ENCODE measurements at regions not wholly inside any gene's neighbourhood (a gene's known extent, or its start where the extent isn't known, plus 50 kb on each side); places are given as distances from the start of the nearest gene placed in this dataset.

- Histone ChIP-seq H3K27ac (ENCODE audit: control insufficient read depth, insufficient read depth, low read length) (no peak overlapping the region), H2AFZ (ENCODE audit: control insufficient read depth, low read length) (no peak overlapping the region), H4K20me1 (ENCODE audit: control insufficient read depth, extremely low read depth, insufficient read depth, low read length) (no peaks in the 10 kb centered on the region), H3K27me3 (ENCODE audit: control insufficient read depth, extremely low read depth, insufficient read depth, low read length) (no peaks in the 10 kb centered on the region), H3K4me1 (ENCODE audit: control insufficient read depth, extremely low read depth, insufficient read depth, low read length) (peaks cover 7% of the 10 kb centered on the region), H3K79me2 (ENCODE audit: control insufficient read depth, insufficient read depth, low read length) (no peaks in the 10 kb centered on the region), H3K4me2 (ENCODE audit: control insufficient read depth, extremely low read depth, insufficient read depth, low read depth, low read length) (no peak overlapping the region), H3K36me3 (ENCODE audit: control insufficient read depth in 2 of 2, extremely low read depth in 1 of 2, insufficient read depth in 2 of 2, low read length in 2 of 2) (no peaks in the 10 kb centered on the region), H3K9ac (ENCODE audit: control insufficient read depth, extremely low read depth, insufficient read depth, low read length) (no peak overlapping the region), H3K9me1 (ENCODE audit: control insufficient read depth, extremely low read depth, insufficient read depth, low read length) (no peaks in the 10 kb centered on the region), H3K9me3 (ENCODE audit: control insufficient read depth, low read depth, low read length) (no peaks in the 10 kb centered on the region), H3K4me3 (ENCODE audit: control insufficient read depth in 2 of 3, extremely low read depth in 1 of 3, insufficient read depth in 2 of 3, low read depth in 1 of 3, low read length in 3 of 3) (no peak overlapping the region)
- dilution Hi-C loops (cut with MboI; ENCODE audit: extremely low pct_ligation_motif_present, low sequenced_read_pairs), result no loop called here
- TF ChIP-seq CTCF (optimal IDR thresholded peaks at IDR 0.05 in 1 of 3, IDR thresholded peaks at IDR 0.05 in 1 of 3, conservative IDR thresholded peaks at IDR 0.05 in 1 of 3; ENCODE audit: extremely low read depth in 1 of 3, insufficient read depth in 2 of 3, low read length in 3 of 3) (no peak), EZH2 (IDR thresholded peaks at IDR 0.05; ENCODE audit: low read length) (no peak)
- DNase-seq (ENCODE audit: low read depth, low spot score) (no peak), FAIRE-seq (no peak)
Measured at GRCh38 chr2:223418131-223418530, 184.0 kb downstream of the SCG2 start.

GRCh38 chr2:223418604-223419199 lies 183.5 kb downstream of the SCG2 start:
- H4K20me1 ChIP-seq (ENCODE audit: control insufficient read depth, extremely low read depth, insufficient read depth, low read length), result no peaks in the 10 kb centered on the region
- no peak for FAIRE-seq
- H3K36me3 ChIP-seq (ENCODE audit: control insufficient read depth in 2 of 2, extremely low read depth in 1 of 2, insufficient read depth in 2 of 2, low read length in 2 of 2), result no peaks in the 10 kb centered on the region
- H3K4me2 ChIP-seq (ENCODE audit: control insufficient read depth, extremely low read depth, insufficient read depth, low read depth, low read length), result no peak overlapping the region
- no peak overlapping the region for H3K27ac ChIP-seq (ENCODE audit: control insufficient read depth, insufficient read depth, low read length)
- H3K9me3 ChIP-seq (ENCODE audit: control insufficient read depth, low read depth, low read length), result no peaks in the 10 kb centered on the region
- dilution Hi-C loops (cut with MboI; ENCODE audit: extremely low pct_ligation_motif_present, low sequenced_read_pairs), result no loop called here
- H3K27me3 ChIP-seq (ENCODE audit: control insufficient read depth, extremely low read depth, insufficient read depth, low read length), result no peaks in the 10 kb centered on the region
- no peak for DNase-seq (ENCODE audit: low read depth, low spot score)
- no peaks in the 10 kb centered on the region for H3K79me2 ChIP-seq (ENCODE audit: control insufficient read depth, insufficient read depth, low read length)
- H3K9ac ChIP-seq (ENCODE audit: control insufficient read depth, extremely low read depth, insufficient read depth, low read length), result no peak overlapping the region
- H3K9me1 ChIP-seq (ENCODE audit: control insufficient read depth, extremely low read depth, insufficient read depth, low read length), result no peaks in the 10 kb centered on the region
- TF ChIP-seq EZH2 (IDR thresholded peaks at IDR 0.05; ENCODE audit: low read length) (no peak), CTCF (optimal IDR thresholded peaks at IDR 0.05 in 1 of 3, IDR thresholded peaks at IDR 0.05 in 1 of 3, conservative IDR thresholded peaks at IDR 0.05 in 1 of 3; ENCODE audit: extremely low read depth in 1 of 3, insufficient read depth in 2 of 3, low read length in 3 of 3) (no peak)
- H3K4me3 ChIP-seq (ENCODE audit: control insufficient read depth in 2 of 3, extremely low read depth in 1 of 3, insufficient read depth in 2 of 3, low read depth in 1 of 3, low read length in 3 of 3), result no peak overlapping the region
- peaks cover 7% of the 10 kb centered on the region for H3K4me1 ChIP-seq (ENCODE audit: control insufficient read depth, extremely low read depth, insufficient read depth, low read length)
- H2AFZ ChIP-seq (ENCODE audit: control insufficient read depth, low read length), result peak overlapping the region; percentile 28

Measured in keratinocyte (primary cell).